ENCODE measurements at regions not wholly inside any gene's neighbourhood (a gene's known extent, or its start where the extent isn't known, plus 50 kb on each side); places are given as distances from the start of the nearest gene placed in this dataset.

GRCh38 chr1:103243481-103243880 lies 135.2 kb upstream of the COL11A1 start:
- ATAC-seq (ENCODE audit: low read depth) = no peak
- POLR2A ChIA-PET = no interaction called here
- Histone ChIP-seq H2AFZ (ENCODE audit: insufficient read depth, low read depth, low read length, poor library complexity, severe bottlenecking) (no peak overlapping the region), H3K9me3 (ENCODE audit: control extremely low read depth in 1 of 3, control insufficient read depth in 2 of 3, insufficient read depth in 1 of 3, low read length in 2 of 3) (no peaks in the 10 kb centered on the region), H3K4me1 (ENCODE audit: control insufficient read depth in 2 of 2, insufficient read depth in 2 of 2, low read length in 2 of 2) (no peaks in the 10 kb centered on the region), H3K27ac (ENCODE audit: low read length in 2 of 2) (no peak overlapping the region), H3K79me2 (ENCODE audit: control insufficient read depth, insufficient read depth, low read length) (no peaks in the 10 kb centered on the region), H3K9ac (ENCODE audit: low read length) (no peak overlapping the region), H3K4me2 (replicated peaks; ENCODE audit: low read depth, low read length, poor library complexity, severe bottlenecking) (no peak overlapping the region), H3K36me3 (replicated peaks in 1 of 2; ENCODE audit: control extremely low read depth in 1 of 2, control insufficient read depth in 1 of 2, extremely low read depth in 1 of 2, insufficient read depth in 2 of 2, low read length in 1 of 2) (no peaks in the 10 kb centered on the region), H3K4me3 (ENCODE audit: control extremely low read depth in 1 of 5, extremely low read depth in 1 of 5, insufficient read depth in 1 of 5, low read depth in 2 of 5, low read length in 4 of 5) (no peak overlapping the region), H3K27me3 (replicated peaks in 1 of 4; ENCODE audit: control extremely low read depth in 1 of 4, control insufficient read depth in 3 of 4, insufficient read depth in 4 of 4, low read length in 3 of 4) (no peaks in the 10 kb centered on the region), H4K20me1 (ENCODE audit: control insufficient read depth, insufficient read depth, low read length, poor library complexity, severe bottlenecking) (no peaks in the 10 kb centered on the region)
- H3K4me1 Mint-ChIP-seq = no peaks in the 10 kb centered on the region
- no peak for DNase-seq
- H3K9me3 Mint-ChIP-seq (ENCODE audit: insufficient read depth) = no peaks in the 10 kb centered on the region
- no peak overlapping the region for H3K27ac Mint-ChIP-seq
- TF ChIP-seq EZH2 (IDR thresholded peaks at IDR 0.05; ENCODE audit: borderline replicate concordance, insufficient read depth, low read depth, low read length, poor library complexity, severe bottlenecking) (no peak), CTCF (IDR thresholded peaks at IDR 0.05) (no peak)
- H3K4me3 Mint-ChIP-seq = no peak overlapping the region
- WGBS (ENCODE audit: insufficient coverage) = no CpG with 5 or more reads among the region's 1 CpG
- no peaks in the 10 kb centered on the region for H3K27me3 Mint-ChIP-seq
- intact Hi-C loops (cut with micrococcal nuclease) = no loop called here
- CTCF ChIA-PET = no interaction called here

- Mint-ChIP-seq H3K27ac (no peak overlapping the region), H3K4me3 (no peak overlapping the region), H3K27me3 (no peaks in the 10 kb centered on the region), H3K9me3 (ENCODE audit: insufficient read depth) (peaks cover 2% of the 10 kb centered on the region), H3K4me1 (no peaks in the 10 kb centered on the region)
- no peak overlapping the region for H3K9ac ChIP-seq (ENCODE audit: low read length)
- TF ChIP-seq EZH2 (IDR thresholded peaks at IDR 0.05; ENCODE audit: borderline replicate concordance, insufficient read depth, low read depth, low read length, poor library complexity, severe bottlenecking) (no peak), CTCF (IDR thresholded peaks at IDR 0.05) (no peak)
- POLR2A ChIA-PET = no interaction called here
- CTCF ChIA-PET = no interaction called here
- H3K9me3 ChIP-seq (ENCODE audit: control extremely low read depth in 1 of 3, control insufficient read depth in 2 of 3, insufficient read depth in 1 of 3, low read length in 2 of 3) = peaks cover 0 to 6% (median 0%) of the 10 kb centered on the region in 3 donors
- no peaks in the 10 kb centered on the region for H3K27me3 ChIP-seq (replicated peaks in 1 of 4; ENCODE audit: control extremely low read depth in 1 of 4, control insufficient read depth in 3 of 4, insufficient read depth in 4 of 4, low read length in 3 of 4)
- H3K4me3 ChIP-seq (ENCODE audit: control extremely low read depth in 1 of 5, extremely low read depth in 1 of 5, insufficient read depth in 1 of 5, low read depth in 2 of 5, low read length in 4 of 5) = no peak overlapping the region
- no peaks in the 10 kb centered on the region for H3K79me2 ChIP-seq (ENCODE audit: control insufficient read depth, insufficient read depth, low read length)
- no peaks in the 10 kb centered on the region for H4K20me1 ChIP-seq (ENCODE audit: control insufficient read depth, insufficient read depth, low read length, poor library complexity, severe bottlenecking)
- no peak overlapping the region for H3K27ac ChIP-seq (ENCODE audit: low read length in 2 of 2)
- H2AFZ ChIP-seq (ENCODE audit: insufficient read depth, low read depth, low read length, poor library complexity, severe bottlenecking) = no peak overlapping the region
- DNase-seq (no peak), ATAC-seq (ENCODE audit: low read depth) (no peak)
- no peaks in the 10 kb centered on the region for H3K4me1 ChIP-seq (ENCODE audit: control insufficient read depth in 2 of 2, insufficient read depth in 2 of 2, low read length in 2 of 2)
- intact Hi-C loops (cut with micrococcal nuclease) = no loop called here
- no peak overlapping the region for H3K4me2 ChIP-seq (replicated peaks; ENCODE audit: low read depth, low read length, poor library complexity, severe bottlenecking)
- no peaks in the 10 kb centered on the region for H3K36me3 ChIP-seq (replicated peaks in 1 of 2; ENCODE audit: control extremely low read depth in 1 of 2, control insufficient read depth in 1 of 2, extremely low read depth in 1 of 2, insufficient read depth in 2 of 2, low read length in 1 of 2)
These were observed 130.7 kb upstream of the COL11A1 start for GRCh38 chr1:103239034-103239433.

All from B cell (primary cell).